Vagina (tissue), 2 donors: ENCODE measurements at regions not wholly inside any gene's neighbourhood (a gene's known extent, or its start where the extent isn't known, plus 50 kb on each side); places are given as distances from the start of the nearest gene placed in this dataset.
"Not testable (repeated sequence)": the region's sequence is repeated elsewhere in the genome, so short reads cannot be mapped to it uniquely, and the experiment has no call there.

Source experiments
- DNase-seq, 2 donors: peaks; one replicate each; pipeline ENCODE4 v3.0.0-alpha.2; 2017; ENCODE audit errors: extremely low spot score in 2 of 2
- H3K27ac ChIP-seq: fragments of 200-600 bp; sonication (generic); one replicate; pipeline ENCODE4 v1.5.1; 2019
- H3K27me3 ChIP-seq: fragments of 200-600 bp; sonication (generic); one replicate; pipeline ENCODE4 v1.5.1; 2019
- H3K36me3 ChIP-seq, 2 donors: fragments of 200-600 bp; sonication (generic); one replicate each; pipeline ENCODE4 v1.5.1; 2017 to 2019
- H3K4me1 ChIP-seq: fragments of 200-600 bp; sonication (generic); one replicate; pipeline ENCODE4 v1.5.1; 2019
- H3K4me3 ChIP-seq, 2 donors: fragments of 200-600 bp; sonication (generic); 1 replicate in 1 of 2; 2 replicates in 1 of 2; pipeline ENCODE4 v1.5.1; 2016 to 2019
- H3K9me3 ChIP-seq: fragments of 200-600 bp; sonication (generic); one replicate; pipeline ENCODE4 v1.5.1; 2019
- POLR2A ChIP-seq, 2 donors: fragments of 450-650 bp; IDR thresholded peaks; one replicate each; pipeline ENCODE4 v1.6.1; 2017; ENCODE audit warnings: antibody characterized with exemption in 2 of 2, mild to moderate bottlenecking in 2 of 2, moderate library complexity in 2 of 2
- POLR2AphosphoS5 ChIP-seq, 2 donors: sonication (generic); formaldehyde crosslinking; IDR thresholded peaks; one replicate each; pipeline ENCODE4 v1.9.0; 2017; ENCODE audit warnings: antibody characterized with exemption in 2 of 2, mild to moderate bottlenecking in 2 of 2, low read depth in 1 of 2; ENCODE audit not compliant: insufficient read depth in 1 of 2
- intact Hi-C: fragments of 100-400 bp; cut with DNase I; formaldehyde crosslinking; loops from one replicate; pipeline ENCODE4 v1.15.1; 2023
- TF ChIP-seq, protein P1 (sequence below), 3 experiments: fragments of 450-650 bp in 2 of 3; fragments of 200-600 bp in 1 of 3; sonication (generic) in 1 of 3; IDR thresholded peaks; one replicate each; pipeline ENCODE4 v1.5.1; 2017 to 2019; ENCODE audit warnings: antibody characterized with exemption in 3 of 3, mild to moderate bottlenecking in 2 of 3, moderate library complexity in 2 of 3

DNA sequence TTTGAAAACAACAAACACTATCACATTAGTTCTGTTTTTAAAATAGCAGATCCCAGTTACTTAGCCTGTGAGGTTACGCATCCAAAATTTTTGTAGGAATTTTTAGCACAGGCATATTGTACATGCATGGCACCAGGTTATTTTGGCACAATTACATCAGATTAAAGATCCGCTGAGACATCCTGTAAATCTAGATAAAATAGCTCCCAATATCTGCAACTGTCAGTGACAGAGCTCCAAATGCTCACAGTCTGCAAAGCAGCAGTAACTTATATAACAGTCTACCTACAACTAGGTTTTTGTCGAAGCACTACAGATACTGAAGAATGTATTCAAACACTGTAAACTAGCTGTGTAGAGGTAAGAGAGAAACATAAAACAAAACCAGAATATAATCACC, 200.7 kb upstream of the KCNH7 start:
- Histone ChIP-seq H3K27ac (no peak overlapping the region), H3K36me3 (no peaks in the 10 kb centered on the region), H3K4me3 (no peak overlapping the region), H3K9me3 (no peaks in the 10 kb centered on the region), H3K27me3 (no peaks in the 10 kb centered on the region), H3K4me1 (no peaks in the 10 kb centered on the region)
- DNase-seq, result no peak
- no peak for TF ChIP-seq POLR2A (IDR thresholded peaks at IDR 0.05)
- TF ChIP-seq, protein P1, sequence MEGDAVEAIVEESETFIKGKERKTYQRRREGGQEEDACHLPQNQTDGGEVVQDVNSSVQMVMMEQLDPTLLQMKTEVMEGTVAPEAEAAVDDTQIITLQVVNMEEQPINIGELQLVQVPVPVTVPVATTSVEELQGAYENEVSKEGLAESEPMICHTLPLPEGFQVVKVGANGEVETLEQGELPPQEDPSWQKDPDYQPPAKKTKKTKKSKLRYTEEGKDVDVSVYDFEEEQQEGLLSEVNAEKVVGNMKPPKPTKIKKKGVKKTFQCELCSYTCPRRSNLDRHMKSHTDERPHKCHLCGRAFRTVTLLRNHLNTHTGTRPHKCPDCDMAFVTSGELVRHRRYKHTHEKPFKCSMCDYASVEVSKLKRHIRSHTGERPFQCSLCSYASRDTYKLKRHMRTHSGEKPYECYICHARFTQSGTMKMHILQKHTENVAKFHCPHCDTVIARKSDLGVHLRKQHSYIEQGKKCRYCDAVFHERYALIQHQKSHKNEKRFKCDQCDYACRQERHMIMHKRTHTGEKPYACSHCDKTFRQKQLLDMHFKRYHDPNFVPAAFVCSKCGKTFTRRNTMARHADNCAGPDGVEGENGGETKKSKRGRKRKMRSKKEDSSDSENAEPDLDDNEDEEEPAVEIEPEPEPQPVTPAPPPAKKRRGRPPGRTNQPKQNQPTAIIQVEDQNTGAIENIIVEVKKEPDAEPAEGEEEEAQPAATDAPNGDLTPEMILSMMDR (IDR thresholded peaks at IDR 0.05), result no peak
- no peak for TF ChIP-seq POLR2AphosphoS5 (IDR thresholded peaks at IDR 0.05; ENCODE audit: insufficient read depth in 1 of 2, low read depth in 1 of 2)
- intact Hi-C loops, result no loop called here

DNA sequence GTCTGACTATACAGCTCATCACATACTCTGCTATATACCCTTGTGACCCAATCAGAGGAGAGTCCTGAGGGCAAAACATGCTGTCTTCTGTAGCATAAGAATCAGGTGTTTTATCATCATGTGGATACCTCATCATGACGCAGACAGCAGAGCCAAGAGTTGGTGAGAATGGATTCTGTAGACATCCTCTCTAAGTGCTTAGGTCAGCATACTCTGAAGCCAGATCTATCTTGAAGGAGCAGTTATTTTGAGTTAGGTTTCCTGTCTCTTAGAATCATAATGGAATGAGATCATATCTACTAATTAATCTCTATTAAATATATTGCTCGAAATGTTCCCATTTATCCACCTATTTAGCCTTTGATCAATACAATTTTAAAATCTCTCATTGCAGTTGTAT, 190.2 kb upstream of the KCNH7 start:
- TF ChIP-seq POLR2A (IDR thresholded peaks at IDR 0.05) (no peak), POLR2AphosphoS5 (IDR thresholded peaks at IDR 0.05; ENCODE audit: insufficient read depth in 1 of 2, low read depth in 1 of 2) (no peak)
- TF ChIP-seq, protein P1 (IDR thresholded peaks at IDR 0.05), result no peak
- Histone ChIP-seq H3K4me1 (no peaks in the 10 kb centered on the region), H3K27ac (no peak overlapping the region), H3K36me3 (no peaks in the 10 kb centered on the region), H3K9me3 (no peaks in the 10 kb centered on the region), H3K27me3 (no peaks in the 10 kb centered on the region), H3K4me3 (no peak overlapping the region)
- no peak for DNase-seq
- intact Hi-C loops, result no loop called here

DNA sequence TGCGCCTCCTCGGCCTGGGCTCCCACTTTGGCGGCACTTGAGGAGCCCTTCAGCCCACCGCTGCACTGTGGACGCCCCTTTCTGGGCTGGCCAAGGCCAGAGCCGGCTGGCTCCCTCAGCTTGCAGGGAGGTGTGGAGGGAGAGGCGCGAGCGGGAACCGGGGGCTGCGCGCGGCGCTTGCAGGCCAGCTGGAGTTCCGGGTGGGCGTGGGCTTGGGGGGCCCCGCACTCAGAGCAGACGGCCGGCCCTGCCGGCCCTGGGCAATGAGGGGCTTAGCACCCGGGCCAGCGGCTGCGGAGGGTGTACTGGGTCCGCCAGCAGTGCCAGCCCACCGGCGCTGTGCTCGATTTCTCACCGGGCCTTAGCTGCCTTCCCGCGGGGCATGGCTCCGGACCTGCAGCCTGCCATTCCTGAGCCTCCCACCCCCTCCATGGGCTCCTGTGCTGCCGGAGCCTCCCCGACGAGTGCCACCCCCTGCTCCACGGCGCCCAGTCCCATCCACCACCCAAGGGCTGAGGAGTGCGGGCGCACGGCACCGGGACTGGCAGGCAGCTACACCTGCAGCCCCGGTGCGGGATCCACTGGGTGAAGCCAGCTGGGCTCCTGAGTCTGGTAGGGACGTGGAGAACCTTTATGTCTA, 187.7 kb upstream of the KCNH7 start:
- H3K36me3 ChIP-seq, H3K27ac ChIP-seq, H3K27me3 ChIP-seq, intact Hi-C loops, H3K9me3 ChIP-seq, H3K4me1 ChIP-seq, H3K4me3 ChIP-seq, DNase-seq: not testable (repeated sequence)

DNA sequence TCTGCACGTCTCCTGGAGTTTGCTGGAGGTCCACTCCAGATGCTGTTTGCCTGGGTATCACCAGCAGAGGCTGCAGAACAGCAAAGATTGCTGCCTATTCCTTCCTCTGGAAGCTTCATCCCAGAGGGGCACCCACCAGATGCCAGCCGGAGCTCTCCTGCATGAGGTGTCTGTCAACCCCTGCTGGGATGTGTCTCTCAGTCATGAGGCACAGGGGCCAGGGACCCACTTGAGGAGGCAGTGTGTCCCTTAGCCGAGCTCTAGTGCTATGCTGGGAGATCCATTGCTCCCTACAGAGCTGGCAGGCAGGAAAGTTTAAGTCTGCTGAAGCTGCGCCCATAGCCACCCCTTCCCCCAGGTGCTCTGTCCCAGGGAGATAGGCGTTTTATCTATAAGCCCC, 178.3 kb upstream of the KCNH7 start:
- H3K4me3 ChIP-seq, H3K27me3 ChIP-seq, DNase-seq, H3K27ac ChIP-seq, H3K36me3 ChIP-seq, intact Hi-C loops, H3K4me1 ChIP-seq, H3K9me3 ChIP-seq: not testable (repeated sequence)

DNA sequence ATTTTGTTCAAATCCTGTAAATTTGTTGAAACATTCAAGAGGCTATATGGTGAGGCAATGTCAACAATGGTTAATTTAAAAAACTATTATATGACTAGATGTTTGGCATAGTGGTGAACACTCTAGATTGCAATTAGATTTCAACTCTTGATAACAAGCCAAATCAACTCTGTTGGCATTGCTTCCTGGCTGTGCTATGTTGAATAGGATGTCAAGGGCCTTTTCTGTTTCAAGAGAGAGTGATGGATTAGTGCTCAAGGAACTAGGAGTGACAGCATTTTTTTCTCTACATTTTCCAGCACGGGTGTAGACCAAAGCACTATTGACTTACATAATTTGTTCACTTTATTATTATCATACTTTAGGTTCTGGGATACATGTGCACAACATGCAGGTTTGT, 172.4 kb upstream of the KCNH7 start:
- no peak for TF ChIP-seq POLR2AphosphoS5 (IDR thresholded peaks at IDR 0.05; ENCODE audit: insufficient read depth in 1 of 2, low read depth in 1 of 2)
- TF ChIP-seq, protein P1 (IDR thresholded peaks at IDR 0.05), result no peak
- no peak for TF ChIP-seq POLR2A (IDR thresholded peaks at IDR 0.05)
- no peak for DNase-seq
- H3K4me1 ChIP-seq, result no peaks in the 10 kb centered on the region
- H3K4me3 ChIP-seq, result no peak overlapping the region
- intact Hi-C loops, result no loop called here
- no peaks in the 10 kb centered on the region for H3K27me3 ChIP-seq
- no peaks in the 10 kb centered on the region for H3K9me3 ChIP-seq
- H3K27ac ChIP-seq, result no peak overlapping the region
- no peaks in the 10 kb centered on the region for H3K36me3 ChIP-seq

DNA sequence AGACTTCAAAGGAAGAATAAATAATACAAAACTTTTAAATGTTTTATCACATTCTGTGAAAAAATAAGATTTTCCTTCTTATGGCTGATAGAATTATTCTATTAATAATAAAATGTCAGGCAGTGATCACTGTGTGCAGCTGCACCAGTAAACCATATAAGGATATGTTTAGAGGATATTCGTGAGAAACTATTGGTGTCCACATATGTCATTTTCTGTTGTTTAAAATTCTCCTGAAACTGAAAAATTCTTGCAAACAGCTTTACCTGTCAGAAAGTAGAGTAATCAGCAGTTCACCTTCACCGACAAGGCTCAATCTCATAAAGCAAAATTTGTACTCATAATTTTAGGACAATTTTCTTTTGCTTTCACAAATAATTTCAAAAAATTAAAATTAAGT, 170.1 kb upstream of the KCNH7 start:
- Histone ChIP-seq H3K4me3 (no peak overlapping the region), H3K4me1 (no peaks in the 10 kb centered on the region), H3K9me3 (no peaks in the 10 kb centered on the region), H3K27me3 (no peaks in the 10 kb centered on the region), H3K36me3 (no peaks in the 10 kb centered on the region), H3K27ac (no peak overlapping the region)
- intact Hi-C loops, result no loop called here
- TF ChIP-seq POLR2A (IDR thresholded peaks at IDR 0.05), result no peak
- no peak for TF ChIP-seq POLR2AphosphoS5 (IDR thresholded peaks at IDR 0.05; ENCODE audit: insufficient read depth in 1 of 2, low read depth in 1 of 2)
- TF ChIP-seq, protein P1 (IDR thresholded peaks at IDR 0.05), result no peak
- no peak for DNase-seq
